ENCODE measurements at regions not wholly inside any gene's neighbourhood (a gene's known extent, or its start where the extent isn't known, plus 50 kb on each side); places are given as distances from the start of the nearest gene placed in this dataset.
"Not testable (repeated sequence)": the region's sequence is repeated elsewhere in the genome, so short reads cannot be mapped to it uniquely, and the experiment has no call there.

DNA sequence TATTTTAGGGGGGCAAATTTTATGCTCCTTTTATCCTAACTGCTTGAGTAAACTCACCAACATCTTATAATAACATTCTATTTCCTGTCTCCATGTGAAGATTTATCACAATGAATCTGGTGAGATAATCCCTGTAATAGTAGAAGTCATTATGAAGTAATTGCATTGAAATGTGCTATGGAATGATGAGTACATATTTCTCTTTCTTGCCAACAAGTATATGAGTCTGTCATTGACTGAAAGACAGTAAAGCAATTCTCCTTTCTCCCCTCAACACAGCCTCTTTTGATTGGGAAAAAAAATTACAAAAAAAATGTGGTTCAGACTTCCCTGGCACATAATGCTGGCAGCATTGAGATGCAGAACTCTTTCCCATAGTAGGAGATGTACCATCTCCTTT lies 459.2 kb upstream of the RGMB start:
- H3K27ac ChIP-seq (ENCODE audit: low read length) = no peak overlapping the region
- H3K4me3 ChIP-seq (ENCODE audit: low read depth in 1 of 2, low read length in 2 of 2) = no peak overlapping the region
- H3K4me1 ChIP-seq (ENCODE audit: control insufficient read depth in 1 of 2, insufficient read depth in 2 of 2, low read length in 2 of 2) = no peaks in the 10 kb centered on the region
- H3K27me3 ChIP-seq (ENCODE audit: low read depth, low read length) = no peaks in the 10 kb centered on the region
- peaks cover 0 to 11% of the 10 kb centered on the region in 2 donors for H3K36me3 ChIP-seq (ENCODE audit: control insufficient read depth in 1 of 2, insufficient read depth in 2 of 2, low read length in 2 of 2)
- no peaks in the 10 kb centered on the region for H3K9me3 ChIP-seq (ENCODE audit: control insufficient read depth in 1 of 2, low read length in 2 of 2)

DNA sequence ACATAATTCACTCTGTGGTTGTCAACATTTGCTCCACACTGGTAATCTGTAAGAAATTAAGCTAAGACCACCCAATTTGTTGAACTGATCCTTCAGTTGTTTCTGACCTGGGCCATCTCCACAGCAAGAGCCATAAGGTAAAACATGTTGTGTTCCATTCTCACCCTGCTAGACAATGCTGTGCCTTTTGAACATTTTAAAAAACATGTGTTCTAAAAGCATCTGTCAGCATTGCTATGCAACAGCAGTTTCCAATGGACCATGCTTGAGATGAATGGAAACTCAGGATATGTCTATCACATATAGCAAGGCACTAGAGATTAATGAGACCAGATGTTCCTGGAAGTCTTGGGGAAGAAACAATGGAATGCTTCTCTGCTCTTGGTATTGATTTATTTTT lies 455.1 kb upstream of the RGMB start:
- Histone ChIP-seq H3K27me3 (ENCODE audit: low read depth, low read length) (no peaks in the 10 kb centered on the region), H3K4me3 (ENCODE audit: low read depth in 1 of 2, low read length in 2 of 2) (no peak overlapping the region), H3K4me1 (ENCODE audit: control insufficient read depth in 1 of 2, insufficient read depth in 2 of 2, low read length in 2 of 2) (no peaks in the 10 kb centered on the region), H3K36me3 (ENCODE audit: control insufficient read depth in 1 of 2, insufficient read depth in 2 of 2, low read length in 2 of 2) (no peaks in the 10 kb centered on the region), H3K9me3 (ENCODE audit: control insufficient read depth in 1 of 2, low read length in 2 of 2) (no peaks in the 10 kb centered on the region), H3K27ac (ENCODE audit: low read length) (no peak overlapping the region)

DNA sequence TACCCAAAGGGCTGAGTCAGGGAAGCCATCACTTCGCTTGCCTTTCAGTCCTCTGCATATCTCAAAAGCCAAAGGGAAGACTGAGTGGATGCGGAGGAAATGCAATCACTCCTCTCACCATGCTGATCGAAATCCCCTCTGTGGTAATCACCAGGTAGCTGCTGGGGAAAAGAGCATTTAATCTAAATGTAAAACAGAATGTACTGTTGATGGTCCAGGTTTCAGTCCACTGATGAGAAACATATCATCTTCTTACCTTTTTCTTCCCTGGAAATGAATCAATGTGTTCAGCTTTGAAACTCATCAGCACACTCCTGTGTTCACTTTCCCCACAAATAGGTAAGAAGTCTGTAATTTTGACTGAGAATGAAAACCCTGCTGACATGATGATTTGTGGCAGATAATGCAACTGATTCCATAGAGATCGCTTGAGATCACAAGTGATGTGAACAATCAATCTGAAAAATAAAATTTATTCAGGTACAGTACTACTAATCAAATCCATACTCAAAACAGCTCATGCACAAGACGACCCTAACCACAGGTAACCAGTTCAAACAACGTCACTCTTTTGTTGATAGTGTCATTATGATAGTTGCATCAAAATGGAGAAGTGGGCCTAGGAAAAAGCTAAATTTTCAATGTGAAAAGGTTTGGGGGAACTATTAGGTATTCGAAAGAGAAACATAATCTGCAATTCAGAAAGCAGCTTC lies 454.0 kb upstream of the RGMB start:
- Histone ChIP-seq H3K36me3 (ENCODE audit: control insufficient read depth in 1 of 2, insufficient read depth in 2 of 2, low read length in 2 of 2) (no peaks in the 10 kb centered on the region), H3K27ac (ENCODE audit: low read length) (no peak overlapping the region), H3K4me1 (ENCODE audit: control insufficient read depth in 1 of 2, insufficient read depth in 2 of 2, low read length in 2 of 2) (no peaks in the 10 kb centered on the region), H3K27me3 (ENCODE audit: low read depth, low read length) (no peaks in the 10 kb centered on the region), H3K9me3 (ENCODE audit: control insufficient read depth in 1 of 2, low read length in 2 of 2) (no peaks in the 10 kb centered on the region), H3K4me3 (ENCODE audit: low read depth in 1 of 2, low read length in 2 of 2) (no peak overlapping the region)

DNA sequence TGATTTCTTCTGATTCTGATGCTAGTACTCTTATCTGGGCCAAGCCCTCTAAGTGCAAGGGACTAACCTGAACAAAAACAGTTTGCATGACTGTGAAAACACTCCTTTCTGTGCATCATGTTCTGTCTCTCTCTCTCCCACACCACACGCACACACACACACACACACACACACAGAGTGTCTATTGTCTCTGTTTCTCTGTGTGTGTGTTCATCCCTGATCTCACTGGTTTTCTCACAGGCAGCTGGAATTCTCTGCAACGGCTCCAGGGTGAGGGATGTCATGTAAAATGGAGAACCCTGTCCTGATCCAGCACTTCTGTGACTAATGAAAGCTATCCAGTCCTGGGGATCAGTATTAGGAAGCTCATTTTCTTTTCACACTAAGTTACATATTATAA lies 453.1 kb upstream of the RGMB start:
- Histone ChIP-seq H3K27ac (ENCODE audit: low read length) (no peak overlapping the region), H3K36me3 (ENCODE audit: control insufficient read depth in 1 of 2, insufficient read depth in 2 of 2, low read length in 2 of 2) (no peaks in the 10 kb centered on the region), H3K4me1 (ENCODE audit: control insufficient read depth in 1 of 2, insufficient read depth in 2 of 2, low read length in 2 of 2) (no peaks in the 10 kb centered on the region), H3K9me3 (ENCODE audit: control insufficient read depth in 1 of 2, low read length in 2 of 2) (no peaks in the 10 kb centered on the region), H3K27me3 (ENCODE audit: low read depth, low read length) (no peaks in the 10 kb centered on the region), H3K4me3 (ENCODE audit: low read depth in 1 of 2, low read length in 2 of 2) (no peak overlapping the region)

DNA sequence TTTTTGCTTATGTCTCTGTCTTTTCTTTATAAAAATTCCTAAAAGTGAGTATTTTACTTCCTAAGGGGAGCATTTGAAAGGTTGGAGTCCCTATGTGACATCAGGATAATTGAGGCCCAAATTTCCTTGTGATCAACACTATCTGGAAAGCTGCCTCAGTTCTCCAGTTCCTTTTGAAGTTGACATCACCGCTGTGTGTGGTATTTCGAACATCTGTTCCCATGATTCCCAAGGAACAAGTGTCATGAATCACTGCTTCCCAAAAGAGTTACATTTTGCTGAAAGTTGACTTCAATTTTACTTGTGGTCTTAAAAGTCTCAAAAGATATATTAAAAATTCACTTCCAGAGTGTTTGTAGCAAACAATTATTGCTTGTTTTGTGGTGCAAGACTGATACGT lies 452.1 kb upstream of the RGMB start:
- no peak overlapping the region for H3K4me3 ChIP-seq (ENCODE audit: low read depth in 1 of 2, low read length in 2 of 2)
- H3K27ac ChIP-seq (ENCODE audit: low read length) = no peak overlapping the region
- no peaks in the 10 kb centered on the region for H3K4me1 ChIP-seq (ENCODE audit: control insufficient read depth in 1 of 2, insufficient read depth in 2 of 2, low read length in 2 of 2)
- no peaks in the 10 kb centered on the region for H3K36me3 ChIP-seq (ENCODE audit: control insufficient read depth in 1 of 2, insufficient read depth in 2 of 2, low read length in 2 of 2)
- no peaks in the 10 kb centered on the region for H3K9me3 ChIP-seq (ENCODE audit: control insufficient read depth in 1 of 2, low read length in 2 of 2)
- H3K27me3 ChIP-seq (ENCODE audit: low read depth, low read length) = no peaks in the 10 kb centered on the region

DNA sequence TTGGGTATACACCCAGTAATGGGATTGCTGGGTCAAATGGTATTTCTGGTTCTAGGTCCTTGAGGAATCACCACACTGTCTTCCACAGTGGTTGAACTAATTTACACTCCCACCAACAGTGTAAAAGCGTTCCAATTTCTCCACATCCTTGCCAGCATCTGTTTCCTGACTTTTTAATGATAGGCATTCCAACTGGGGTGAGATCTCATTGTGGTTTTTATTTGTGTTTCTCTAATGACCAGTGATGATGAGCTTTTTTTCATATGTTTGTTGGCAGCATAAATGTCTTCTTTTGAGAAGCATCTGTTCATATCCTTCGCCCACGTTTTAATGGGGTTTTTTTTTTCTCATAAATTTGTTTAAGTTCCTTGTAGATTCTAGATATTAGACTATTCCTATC lies 448.3 kb upstream of the RGMB start:
- not testable (repeated sequence) for H3K36me3 ChIP-seq (ENCODE audit: control insufficient read depth in 1 of 2, insufficient read depth in 2 of 2, low read length in 2 of 2); H3K9me3 ChIP-seq (ENCODE audit: control insufficient read depth in 1 of 2, low read length in 2 of 2); H3K4me3 ChIP-seq (ENCODE audit: low read depth in 1 of 2, low read length in 2 of 2); H3K27me3 ChIP-seq (ENCODE audit: low read depth, low read length); H3K4me1 ChIP-seq (ENCODE audit: control insufficient read depth in 1 of 2, insufficient read depth in 2 of 2, low read length in 2 of 2); H3K27ac ChIP-seq (ENCODE audit: low read length)

DNA sequence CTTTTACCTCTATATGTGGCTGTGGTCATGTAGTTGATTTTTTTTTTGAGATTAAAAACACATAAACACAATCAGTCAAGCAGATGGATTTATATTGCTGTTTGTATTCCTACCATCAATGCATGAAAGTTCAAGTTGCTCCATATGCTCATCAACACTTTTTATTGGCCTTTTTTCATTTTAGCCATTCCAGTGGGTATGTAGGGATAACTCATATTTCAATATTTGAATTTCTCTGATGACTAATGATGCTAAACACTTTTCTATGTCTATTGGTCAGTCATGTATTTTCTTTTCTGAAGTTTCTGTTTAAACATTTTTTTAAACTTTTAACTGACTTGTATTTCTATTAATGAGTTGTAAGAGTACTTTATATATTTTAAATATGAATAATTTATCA lies 445.4 kb upstream of the RGMB start:
- Histone ChIP-seq H3K27me3 (ENCODE audit: low read depth, low read length) (no peaks in the 10 kb centered on the region), H3K4me3 (ENCODE audit: low read depth in 1 of 2, low read length in 2 of 2) (no peak overlapping the region), H3K36me3 (ENCODE audit: control insufficient read depth in 1 of 2, insufficient read depth in 2 of 2, low read length in 2 of 2) (no peaks in the 10 kb centered on the region), H3K27ac (ENCODE audit: low read length) (no peak overlapping the region), H3K9me3 (ENCODE audit: control insufficient read depth in 1 of 2, low read length in 2 of 2) (no peaks in the 10 kb centered on the region), H3K4me1 (ENCODE audit: control insufficient read depth in 1 of 2, insufficient read depth in 2 of 2, low read length in 2 of 2) (no peaks in the 10 kb centered on the region)

DNA sequence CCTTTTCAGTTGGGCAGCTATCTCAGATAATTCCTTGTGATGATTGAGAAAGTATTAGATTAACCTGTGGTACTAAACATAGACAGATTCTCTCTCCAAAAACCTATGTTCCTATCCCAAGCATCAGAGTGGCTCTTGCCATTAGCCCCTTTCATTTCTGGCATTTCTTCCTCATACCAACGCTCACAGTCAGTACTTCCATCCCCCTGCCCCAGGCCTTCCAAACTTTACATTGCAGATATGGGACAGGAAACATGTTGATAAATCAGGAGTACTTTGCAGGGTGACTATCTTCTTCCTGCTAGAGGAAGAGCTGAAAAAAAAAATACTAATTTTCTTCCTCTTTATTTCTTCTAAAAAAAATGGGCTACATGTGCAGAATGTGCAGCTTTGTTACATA lies 442.6 kb upstream of the RGMB start:
- no peaks in the 10 kb centered on the region for H3K36me3 ChIP-seq (ENCODE audit: control insufficient read depth in 1 of 2, insufficient read depth in 2 of 2, low read length in 2 of 2)
- no peaks in the 10 kb centered on the region for H3K27me3 ChIP-seq (ENCODE audit: low read depth, low read length)
- H3K4me3 ChIP-seq (ENCODE audit: low read depth in 1 of 2, low read length in 2 of 2) = no peak overlapping the region
- no peaks in the 10 kb centered on the region for H3K4me1 ChIP-seq (ENCODE audit: control insufficient read depth in 1 of 2, insufficient read depth in 2 of 2, low read length in 2 of 2)
- H3K27ac ChIP-seq (ENCODE audit: low read length) = no peak overlapping the region
- H3K9me3 ChIP-seq (ENCODE audit: control insufficient read depth in 1 of 2, low read length in 2 of 2) = no peaks in the 10 kb centered on the region

DNA sequence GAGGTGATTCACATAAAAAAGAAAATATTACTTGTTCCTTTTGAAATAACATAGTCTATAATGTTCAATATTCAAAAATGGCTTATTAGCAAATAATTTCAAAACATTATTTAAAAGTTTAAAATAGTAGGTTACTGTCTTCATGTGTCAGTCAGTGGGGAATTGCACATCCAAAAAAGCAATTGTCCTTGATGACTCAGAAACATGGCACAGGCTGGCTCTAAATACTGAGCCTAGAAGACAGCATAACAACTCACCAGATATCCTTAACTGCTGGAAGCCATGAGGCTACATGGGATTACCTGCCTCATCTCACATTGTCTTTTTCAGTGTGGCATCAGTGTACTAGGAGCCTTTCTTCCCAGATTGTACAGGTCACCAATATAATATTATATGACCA lies 439.5 kb upstream of the RGMB start:
- no peaks in the 10 kb centered on the region for H3K4me1 ChIP-seq (ENCODE audit: control insufficient read depth in 1 of 2, insufficient read depth in 2 of 2, low read length in 2 of 2)
- H3K36me3 ChIP-seq (ENCODE audit: control insufficient read depth in 1 of 2, insufficient read depth in 2 of 2, low read length in 2 of 2) = no peaks in the 10 kb centered on the region
- H3K9me3 ChIP-seq (ENCODE audit: control insufficient read depth in 1 of 2, low read length in 2 of 2) = no peaks in the 10 kb centered on the region
- H3K4me3 ChIP-seq (ENCODE audit: low read depth in 1 of 2, low read length in 2 of 2) = no peak overlapping the region
- H3K27ac ChIP-seq (ENCODE audit: low read length) = no peak overlapping the region
- no peaks in the 10 kb centered on the region for H3K27me3 ChIP-seq (ENCODE audit: low read depth, low read length)

DNA sequence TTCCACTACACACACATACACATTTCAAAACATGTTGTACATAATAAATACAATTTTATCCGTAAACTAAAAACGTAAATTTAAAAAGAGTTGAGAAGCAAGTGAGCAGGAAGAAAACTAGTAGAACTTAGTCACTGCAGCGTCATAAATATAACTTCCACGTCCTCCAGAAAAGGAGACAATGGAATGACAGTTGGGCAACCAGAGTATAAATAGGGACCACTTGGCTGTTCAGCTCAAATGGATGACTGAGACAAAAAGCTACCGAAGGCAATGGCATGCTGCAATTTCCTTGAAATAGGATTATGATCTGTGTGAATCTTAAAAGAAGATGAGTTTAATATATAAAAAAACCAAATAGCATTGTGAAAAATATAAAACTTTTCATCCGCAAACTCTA lies 438.5 kb upstream of the RGMB start:
- Histone ChIP-seq H3K4me1 (ENCODE audit: control insufficient read depth in 1 of 2, insufficient read depth in 2 of 2, low read length in 2 of 2) (no peaks in the 10 kb centered on the region), H3K27me3 (ENCODE audit: low read depth, low read length) (no peaks in the 10 kb centered on the region), H3K4me3 (ENCODE audit: low read depth in 1 of 2, low read length in 2 of 2) (no peak overlapping the region), H3K27ac (ENCODE audit: low read length) (no peak overlapping the region), H3K9me3 (ENCODE audit: control insufficient read depth in 1 of 2, low read length in 2 of 2) (no peaks in the 10 kb centered on the region), H3K36me3 (ENCODE audit: control insufficient read depth in 1 of 2, insufficient read depth in 2 of 2, low read length in 2 of 2) (no peaks in the 10 kb centered on the region)

DNA sequence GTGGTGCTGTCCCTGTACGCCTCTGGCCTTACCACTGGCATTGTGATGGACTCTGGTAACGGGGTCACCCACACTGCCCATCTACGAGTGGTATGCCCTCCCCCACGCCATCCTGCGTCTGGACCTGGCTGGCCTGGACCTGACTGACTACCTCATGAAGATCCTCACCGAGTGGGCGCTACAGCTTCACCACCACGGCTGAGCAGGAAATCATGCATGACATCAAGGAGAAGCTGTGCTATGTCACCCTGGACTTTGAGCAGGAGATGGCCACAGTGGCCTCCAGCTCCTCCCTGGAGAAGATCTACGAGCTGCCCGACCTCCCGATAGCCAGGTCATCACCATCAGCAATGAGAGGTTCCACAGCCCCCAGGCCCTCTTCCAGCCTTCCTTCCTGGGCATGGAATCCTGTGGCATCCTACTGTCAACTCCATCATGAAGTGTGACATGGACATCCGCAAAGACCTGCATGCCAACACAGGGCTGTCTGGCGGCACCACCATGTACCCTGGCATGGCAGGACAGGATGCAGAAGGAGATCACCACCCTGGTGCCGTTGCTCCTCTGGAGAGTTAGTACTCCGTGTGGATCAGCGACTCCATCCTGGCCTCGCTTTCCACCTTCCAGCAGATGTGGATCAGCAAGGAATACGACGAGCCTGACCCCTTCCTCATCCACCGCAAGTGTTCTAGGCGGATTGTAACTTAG lies 434.2 kb upstream of the RGMB start:
- H3K4me1 ChIP-seq (ENCODE audit: control insufficient read depth in 1 of 2, insufficient read depth in 2 of 2, low read length in 2 of 2) = no peaks in the 10 kb centered on the region
- no peaks in the 10 kb centered on the region for H3K36me3 ChIP-seq (ENCODE audit: control insufficient read depth in 1 of 2, insufficient read depth in 2 of 2, low read length in 2 of 2)
- no peaks in the 10 kb centered on the region for H3K9me3 ChIP-seq (ENCODE audit: control insufficient read depth in 1 of 2, low read length in 2 of 2)
- no peaks in the 10 kb centered on the region for H3K27me3 ChIP-seq (ENCODE audit: low read depth, low read length)
- H3K4me3 ChIP-seq (ENCODE audit: low read depth in 1 of 2, low read length in 2 of 2) = no peak overlapping the region
- no peak overlapping the region for H3K27ac ChIP-seq (ENCODE audit: low read length)
